H9 (cell line): ENCODE measurements at regions not wholly inside any gene's neighbourhood (a gene's known extent, or its start where the extent isn't known, plus 50 kb on each side); places are given as distances from the start of the nearest gene placed in this dataset.

ENCODE experiments used
- DNase-seq: peaks from one replicate; pipeline ENCODE4 v3.0.0-alpha.2; 2017
- H2AFZ ChIP-seq: one replicate; pipeline ENCODE4 v1.6.1; 2013; ENCODE audit warnings: mild to moderate bottlenecking, low read length, control low read depth, moderate library complexity
- H2AK5ac ChIP-seq: 2 replicates; pipeline ENCODE4 v1.6.1; 2013; ENCODE audit warnings: low read length, control low read depth, mixed read lengths; ENCODE audit not compliant: insufficient read length
- H2BK120ac ChIP-seq: one replicate; pipeline ENCODE4 v1.6.1; 2013; ENCODE audit warnings: low read depth, mild to moderate bottlenecking, low read length, control low read depth, inconsistent platforms; ENCODE audit not compliant: poor library complexity, severe bottlenecking
- H2BK12ac ChIP-seq: 2 replicates; pipeline ENCODE4 v1.6.1; 2013; ENCODE audit warnings: low read length, control low read depth, mixed read lengths, low read depth; ENCODE audit not compliant: insufficient read length
- H2BK15ac ChIP-seq: 2 replicates; pipeline ENCODE4 v1.6.1; 2013; ENCODE audit warnings: low read depth, low read length, control low read depth
- H2BK20ac ChIP-seq: one replicate; pipeline ENCODE4 v1.6.1; 2013; ENCODE audit warnings: low read depth, mild to moderate bottlenecking, low read length, control low read depth, inconsistent platforms; ENCODE audit not compliant: poor library complexity, severe bottlenecking
- H2BK5ac ChIP-seq: 2 replicates; pipeline ENCODE4 v1.6.1; 2013; ENCODE audit warnings: low read length, control low read depth, mixed read lengths; ENCODE audit not compliant: insufficient read length
- H3K14ac ChIP-seq: 2 replicates; pipeline ENCODE4 v1.6.1; 2013; ENCODE audit warnings: low read length, control low read depth; ENCODE audit not compliant: insufficient read depth
- H3K18ac ChIP-seq: 2 replicates; pipeline ENCODE4 v1.6.1; 2013; ENCODE audit warnings: low read depth, mild to moderate bottlenecking, mixed read lengths, low read length, control low read depth; ENCODE audit not compliant: insufficient read length
- H3K23ac ChIP-seq: 2 replicates; pipeline ENCODE4 v1.6.1; 2013; ENCODE audit warnings: low read length, control low read depth, mixed read lengths, low read depth; ENCODE audit not compliant: insufficient read length
- H3K23me2 ChIP-seq: 2 replicates; pipeline ENCODE4 v1.6.1; 2013; ENCODE audit warnings: low read depth, mild to moderate bottlenecking, mixed read lengths, low read length, control low read depth; ENCODE audit not compliant: insufficient read length, poor library complexity, severe bottlenecking
- H3K27ac ChIP-seq: 2 replicates; pipeline ENCODE4 v1.5.1; 2013; ENCODE audit warnings: low read length, control low read depth, mixed read lengths, low read depth; ENCODE audit not compliant: insufficient read length
- H3K27me3 ChIP-seq: 2 replicates; pipeline ENCODE4 v1.6.1; 2013; ENCODE audit warnings: low read length, control low read depth, inconsistent platforms; ENCODE audit not compliant: insufficient read depth
- H3K4ac ChIP-seq: 2 replicates; pipeline ENCODE4 v1.6.1; 2013; ENCODE audit warnings: low read depth, mild to moderate bottlenecking, control low read depth, inconsistent platforms, low read length, moderate library complexity
- H3K4me1 ChIP-seq: 2 replicates; pipeline ENCODE4 v1.6.1; 2013; ENCODE audit warnings: low read length, control low read depth, inconsistent platforms; ENCODE audit not compliant: insufficient read depth
- H3K4me2 ChIP-seq: 2 replicates; pipeline ENCODE4 v1.6.1; 2013; ENCODE audit warnings: low read length, control low read depth, mixed read lengths; ENCODE audit not compliant: insufficient read length, insufficient read depth
- H3K56ac ChIP-seq: 2 replicates; pipeline ENCODE4 v1.6.1; 2013; ENCODE audit warnings: low read depth, mild to moderate bottlenecking, mixed read lengths, low read length, control low read depth; ENCODE audit not compliant: insufficient read length
- H3K79me1 ChIP-seq: 2 replicates; pipeline ENCODE4 v1.6.1; 2013; ENCODE audit warnings: low read depth, mild to moderate bottlenecking, moderate library complexity, low read length, control low read depth, inconsistent platforms; ENCODE audit not compliant: insufficient read depth, poor library complexity, severe bottlenecking
- H3K79me2 ChIP-seq: 2 replicates; pipeline ENCODE4 v1.6.1; 2013; ENCODE audit warnings: low read length, control low read depth, inconsistent platforms; ENCODE audit not compliant: insufficient read depth
- H3K9ac ChIP-seq: 2 replicates; pipeline ENCODE4 v1.6.1; 2013; ENCODE audit warnings: low read length, control low read depth, mixed read lengths; ENCODE audit not compliant: insufficient read length; ENCODE audit errors: extremely low read depth
- H3K9me3 ChIP-seq: one replicate; pipeline ENCODE4 v1.6.1; 2013; ENCODE audit warnings: low read depth, low read length, inconsistent platforms; ENCODE audit not compliant: control insufficient read depth
- H3T11ph ChIP-seq: one replicate; pipeline ENCODE4 v1.6.1; 2013; ENCODE audit warnings: mild to moderate bottlenecking, low read length, control low read depth, inconsistent platforms
- H4K20me1 ChIP-seq: one replicate; pipeline ENCODE4 v1.6.1; 2013; ENCODE audit not compliant: control insufficient read depth, insufficient read length, insufficient read depth
- H4K5ac ChIP-seq: 2 replicates; pipeline ENCODE4 v1.6.1; 2013; ENCODE audit warnings: low read depth, mild to moderate bottlenecking, mixed read lengths, low read length, control low read depth; ENCODE audit not compliant: insufficient read length
- H4K8ac ChIP-seq: replicated peaks from 2 replicates; pipeline ENCODE4 v1.6.1; 2013; ENCODE audit warnings: low read length, control low read depth, mixed read lengths, low read depth; ENCODE audit not compliant: insufficient read length
- H4K91ac ChIP-seq: 2 replicates; pipeline ENCODE4 v1.6.1; 2013; ENCODE audit warnings: low read depth, mild to moderate bottlenecking, moderate library complexity, mixed read lengths, low read length, control low read depth; ENCODE audit not compliant: insufficient read length
- H3K27ac Mint-ChIP-seq, 3 experiments: 2 replicates in 2 of 3; 3 replicates in 1 of 3; pipeline ENCODE4 v1.8.0; 2020 to 2021; ENCODE audit warnings: mixed read lengths in 3 of 3, mild to moderate bottlenecking in 1 of 3, moderate library complexity in 1 of 3
- H3K27me3 Mint-ChIP-seq: 2 replicates; pipeline ENCODE4 v1.8.0; 2021; ENCODE audit warnings: low read depth, mild to moderate bottlenecking, moderate library complexity, mixed read lengths
- H3K36me3 Mint-ChIP-seq, 3 experiments: 2 replicates in 2 of 3; 3 replicates in 1 of 3; pipeline ENCODE4 v1.8.0; 2020 to 2021; ENCODE audit warnings: low read depth in 3 of 3, mixed read lengths in 3 of 3; ENCODE audit not compliant: insufficient read depth in 1 of 3
- H3K4me1 Mint-ChIP-seq, 2 experiments: 2 replicates each; pipeline ENCODE4 v1.8.0; 2020; ENCODE audit warnings: mixed read lengths in 2 of 2
- H3K4me3 Mint-ChIP-seq, 2 experiments: 2 replicates in 1 of 2; 3 replicates in 1 of 2; pipeline ENCODE4 v1.8.0; 2020 to 2021; ENCODE audit warnings: mild to moderate bottlenecking in 2 of 2, mixed read lengths in 2 of 2, moderate library complexity in 1 of 2
- H3K9me3 Mint-ChIP-seq, 2 experiments: 2 replicates in 1 of 2; 3 replicates in 1 of 2; pipeline ENCODE4 v1.8.0; 2020; ENCODE audit warnings: mild to moderate bottlenecking in 2 of 2, mixed read lengths in 2 of 2, moderate library complexity in 1 of 2
- WGBS: extraction: QIAGEN DNeasy Blood & Tissue Kit; methylation state at CpG from one replicate; pipeline ENCODE4 v1.1.7; 2013; ENCODE audit warnings: missing lambda C conversion rate, low lambda C conversion rate, mixed read lengths; ENCODE audit not compliant: insufficient read length; ENCODE audit errors: extremely low coverage; 5-methylcytosine and 5-hydroxymethylcytosine counted together
- TF ChIP-seq, protein P1 (sequence below): fragments of 200-600 bp; sonication (generic); conservative IDR thresholded peaks from 3 replicates; pipeline ENCODE4 v1.8.0; 2021; ENCODE audit warnings: antibody characterized with exemption, mild to moderate bottlenecking

DNA sequence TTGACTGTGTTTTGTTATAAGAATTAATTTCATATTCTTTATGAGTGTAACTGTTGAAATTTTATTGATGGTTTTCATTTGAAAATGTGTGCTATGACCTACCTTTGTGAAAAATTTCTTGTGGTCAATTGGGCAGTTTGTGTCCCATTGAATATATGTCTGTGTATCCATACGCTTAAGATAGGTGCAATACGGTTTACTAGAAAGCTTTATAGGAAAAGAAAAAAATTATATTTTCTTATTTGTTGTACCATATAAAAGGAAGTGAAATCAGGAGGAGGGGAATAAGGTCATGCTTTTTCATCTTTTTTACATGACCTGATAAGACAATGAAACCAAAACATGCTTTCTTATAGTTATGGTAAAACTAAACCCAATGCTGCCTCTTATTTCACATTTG, 807.7 kb downstream of the USP25 start:
- Histone ChIP-seq H2BK5ac (no peak overlapping the region), H3K79me2 (no peaks in the 10 kb centered on the region), H2AFZ (no peak overlapping the region), H4K5ac (no peak overlapping the region), H3K18ac (no peak overlapping the region), H3K79me1 (no peaks in the 10 kb centered on the region), H4K20me1 (no peaks in the 10 kb centered on the region), H3K4ac (no peak overlapping the region), H3T11ph (no peak overlapping the region), H3K9me3 (no peaks in the 10 kb centered on the region), H2BK20ac (no peak overlapping the region), H3K14ac (no peak overlapping the region), H4K8ac (no peak overlapping the region), H3K23me2 (no peaks in the 10 kb centered on the region), H4K91ac (no peak overlapping the region), H2BK120ac (no peak overlapping the region), H3K4me2 (no peak overlapping the region), H3K23ac (no peak overlapping the region), H3K27ac (no peak overlapping the region), H3K27me3 (no peaks in the 10 kb centered on the region), H2BK15ac (no peak overlapping the region), H3K4me1 (no peaks in the 10 kb centered on the region), H2AK5ac (no peak overlapping the region), H3K9ac (no peak overlapping the region), H3K56ac (no peak overlapping the region), H2BK12ac (no peak overlapping the region)
- no peaks in the 10 kb centered on the region; a peak in 1 of 7 replicates for H3K36me3 Mint-ChIP-seq
- H3K9me3 Mint-ChIP-seq: no peaks in the 10 kb centered on the region
- no peak overlapping the region for H3K27ac Mint-ChIP-seq
- WGBS: no CpG with 5 or more reads among the region's 2 CpGs
- no peak overlapping the region for H3K4me3 Mint-ChIP-seq
- H3K4me1 Mint-ChIP-seq: peaks cover 6 to 7% of the 10 kb centered on the region in 2 experiments
- no peaks in the 10 kb centered on the region for H3K27me3 Mint-ChIP-seq
- TF ChIP-seq, protein P1, sequence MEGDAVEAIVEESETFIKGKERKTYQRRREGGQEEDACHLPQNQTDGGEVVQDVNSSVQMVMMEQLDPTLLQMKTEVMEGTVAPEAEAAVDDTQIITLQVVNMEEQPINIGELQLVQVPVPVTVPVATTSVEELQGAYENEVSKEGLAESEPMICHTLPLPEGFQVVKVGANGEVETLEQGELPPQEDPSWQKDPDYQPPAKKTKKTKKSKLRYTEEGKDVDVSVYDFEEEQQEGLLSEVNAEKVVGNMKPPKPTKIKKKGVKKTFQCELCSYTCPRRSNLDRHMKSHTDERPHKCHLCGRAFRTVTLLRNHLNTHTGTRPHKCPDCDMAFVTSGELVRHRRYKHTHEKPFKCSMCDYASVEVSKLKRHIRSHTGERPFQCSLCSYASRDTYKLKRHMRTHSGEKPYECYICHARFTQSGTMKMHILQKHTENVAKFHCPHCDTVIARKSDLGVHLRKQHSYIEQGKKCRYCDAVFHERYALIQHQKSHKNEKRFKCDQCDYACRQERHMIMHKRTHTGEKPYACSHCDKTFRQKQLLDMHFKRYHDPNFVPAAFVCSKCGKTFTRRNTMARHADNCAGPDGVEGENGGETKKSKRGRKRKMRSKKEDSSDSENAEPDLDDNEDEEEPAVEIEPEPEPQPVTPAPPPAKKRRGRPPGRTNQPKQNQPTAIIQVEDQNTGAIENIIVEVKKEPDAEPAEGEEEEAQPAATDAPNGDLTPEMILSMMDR: no peak
- DNase-seq: no peak
